ENCODE measurements at regions not wholly inside any gene's neighbourhood (a gene's known extent, or its start where the extent isn't known, plus 50 kb on each side); places are given as distances from the start of the nearest gene placed in this dataset.

- no peak for TF ChIP-seq POLR2AphosphoS5 (IDR thresholded peaks at IDR 0.05; ENCODE audit: low read depth, low read length)
- no peak for TF ChIP-seq MAFK (conservative IDR thresholded peaks at IDR 0.05 in 1 of 2, IDR thresholded peaks at IDR 0.05 in 1 of 2; ENCODE audit: low read length in 2 of 2)
- TF ChIP-seq KLF9 (CRISPR knock-in tag; IDR thresholded peaks at IDR 0.05; ENCODE audit: low read depth) = no peak
- TF ChIP-seq, protein P1, sequence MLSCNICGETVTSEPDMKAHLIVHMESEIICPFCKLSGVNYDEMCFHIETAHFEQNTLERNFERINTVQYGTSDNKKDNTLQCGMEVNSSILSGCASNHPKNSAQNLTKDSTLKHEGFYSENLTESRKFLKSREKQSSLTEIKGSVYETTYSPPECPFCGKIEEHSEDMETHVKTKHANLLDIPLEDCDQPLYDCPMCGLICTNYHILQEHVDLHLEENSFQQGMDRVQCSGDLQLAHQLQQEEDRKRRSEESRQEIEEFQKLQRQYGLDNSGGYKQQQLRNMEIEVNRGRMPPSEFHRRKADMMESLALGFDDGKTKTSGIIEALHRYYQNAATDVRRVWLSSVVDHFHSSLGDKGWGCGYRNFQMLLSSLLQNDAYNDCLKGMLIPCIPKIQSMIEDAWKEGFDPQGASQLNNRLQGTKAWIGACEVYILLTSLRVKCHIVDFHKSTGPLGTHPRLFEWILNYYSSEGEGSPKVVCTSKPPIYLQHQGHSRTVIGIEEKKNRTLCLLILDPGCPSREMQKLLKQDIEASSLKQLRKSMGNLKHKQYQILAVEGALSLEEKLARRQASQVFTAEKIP (CRISPR knock-in tag; IDR thresholded peaks at IDR 0.05; ENCODE audit: borderline replicate concordance) = no peak
- no peak for TF ChIP-seq CTCF (CRISPR knock-in tag; IDR thresholded peaks at IDR 0.05)
- no peak for TF ChIP-seq HDAC2 (CRISPR knock-in tag; IDR thresholded peaks at IDR 0.05)
- no peak for TF ChIP-seq CEBPG (CRISPR knock-in tag; IDR thresholded peaks at IDR 0.05)
- TF ChIP-seq ADNP (CRISPR knock-in tag; IDR thresholded peaks at IDR 0.05) = no peak
- TF ChIP-seq, protein P2, sequence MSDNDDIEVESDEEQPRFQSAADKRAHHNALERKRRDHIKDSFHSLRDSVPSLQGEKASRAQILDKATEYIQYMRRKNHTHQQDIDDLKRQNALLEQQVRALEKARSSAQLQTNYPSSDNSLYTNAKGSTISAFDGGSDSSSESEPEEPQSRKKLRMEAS (IDR thresholded peaks at IDR 0.05) = no peak
- no peak for TF ChIP-seq ZNF354B (CRISPR knock-in tag; IDR thresholded peaks at IDR 0.05)
- no peak for TF ChIP-seq YY1 (IDR thresholded peaks at IDR 0.05; ENCODE audit: insufficient read depth, insufficient replicate concordance, low read depth, low read length)
- TF ChIP-seq POLR2A (IDR thresholded peaks at IDR 0.05; ENCODE audit: insufficient read depth in 1 of 2, low read depth in 2 of 2, low read length in 2 of 2) = no peak
- no peak for TF ChIP-seq ZSCAN9 (CRISPR knock-in tag; IDR thresholded peaks at IDR 0.05; ENCODE audit: borderline replicate concordance)
These were observed 189.3 kb upstream of the MAST4 start for GRCh38 chr5:66406761-66407336.
